K562 (cell line): ENCODE measurements at regions not wholly inside any gene's neighbourhood (a gene's known extent, or its start where the extent isn't known, plus 50 kb on each side); places are given as distances from the start of the nearest gene placed in this dataset.
A peak's percentile ranks its signal among the peaks of the same experiment; 100 is the strongest.

ENCODE experiments used
- ATAC-seq: fragments of 200-7000 bp; cut with Tn5 transposase; 3 replicates; pipeline ENCODE4 v1.9.1; 2020; ENCODE audit warnings: moderate library complexity
- BruUV-seq: library from RNA; stranded (reverse); fragments of 400-500 nt; replicated peaks from 2 replicates; lab custom pipeline; 2021; lab: Mats Ljungman, UMichigan
- CTCF ChIA-PET: fragments of 300-600 bp; formaldehyde crosslinking; extraction: SDS; loops from one replicate; lab custom pipeline; 2021; ENCODE audit warnings: low intra/inter-chr PET ratio; lab: Yijun Ruan, JAX
- POLR2A ChIA-PET: fragments of 300-600, 350-650 bp; sonication (Branson Sonifier 250); formaldehyde crosslinking; extraction: SDS; loops from one replicate; lab custom pipeline; 2021; ENCODE audit warnings: antibody characterized with exemption, inconsistent platforms; lab: Yijun Ruan, JAX
- DNase-seq, 4 experiments: peaks; one replicate each; pipeline versions ENCODE4 v3.0.0 to v3.0.0-alpha.2; 2011 to 2018; ENCODE audit warnings: low spot score in 3 of 4, mixed read lengths in 3 of 4; ENCODE audit errors: extremely low read depth in 1 of 4
- FAIRE-seq: peaks from 2 replicates; lab custom pipeline; 2011; peaks lifted over from hg19 to GRCh38; lab: Jason Lieb, UNC
- H2AFZ ChIP-seq: 2 replicates; pipeline ENCODE4 v1.6.0; 2011; ENCODE audit warnings: low read depth, low read length, control low read depth, inconsistent platforms
- H3K27ac ChIP-seq: fragments of 200-600 bp; 3 replicates; pipeline ENCODE4 v1.8.0; 2011; ENCODE audit warnings: low read depth, mild to moderate bottlenecking, control low read depth, inconsistent platforms, low read length, moderate library complexity, mixed read lengths; ENCODE audit errors: extremely low read depth
- H3K27me3 ChIP-seq, 2 experiments: fragments of 300-600 bp in 1 of 2; 2 replicates in 1 of 2; 3 replicates in 1 of 2; pipeline versions ENCODE4 v1.6.0 to v1.8.0; 2011; ENCODE audit warnings: inconsistent platforms in 2 of 2, low read length in 2 of 2, mild to moderate bottlenecking in 1 of 2, mixed read lengths in 1 of 2, moderate library complexity in 1 of 2; ENCODE audit not compliant: control insufficient read depth in 2 of 2, insufficient read depth in 2 of 2
- H3K36me3 ChIP-seq: fragments of 300-600 bp; 3 replicates; pipeline ENCODE4 v1.8.0; 2011; ENCODE audit warnings: mild to moderate bottlenecking, low read length, inconsistent platforms; ENCODE audit not compliant: control insufficient read depth, insufficient read depth
- H3K4me1 ChIP-seq, 2 experiments: fragments of 200-600 bp in 1 of 2; replicated peaks in 1 of 2; 2 replicates in 1 of 2; 3 replicates in 1 of 2; pipeline versions ENCODE4 v1.5.1 to v1.8.0; 2011; ENCODE audit warnings: inconsistent platforms in 2 of 2, low read length in 2 of 2, mild to moderate bottlenecking in 1 of 2, mixed read lengths in 1 of 2, moderate library complexity in 1 of 2; ENCODE audit not compliant: control insufficient read depth in 2 of 2, insufficient read depth in 2 of 2
- H3K4me2 ChIP-seq: 2 replicates; pipeline ENCODE4 v1.6.1; 2011; ENCODE audit warnings: low read length, control low read depth, inconsistent platforms, mixed read lengths; ENCODE audit not compliant: insufficient read depth
- H3K4me3 ChIP-seq: fragments of 200-600 bp; sonication (generic), shearing (Covaris generic); 2 replicates; pipeline ENCODE4 v1.5.1; 2016; ENCODE audit warnings: control low read depth, inconsistent platforms
- H3K79me2 ChIP-seq: fragments of 200-600 bp; 3 replicates; pipeline ENCODE4 v1.8.0; 2011; ENCODE audit warnings: low read length, inconsistent platforms; ENCODE audit not compliant: control insufficient read depth, insufficient read depth
- H3K9ac ChIP-seq, 2 experiments: 2 replicates each; pipeline versions ENCODE4 v1.6.0 to v1.6.1; 2011; ENCODE audit warnings: low read depth in 2 of 2, low read length in 2 of 2, control low read depth in 1 of 2, inconsistent platforms in 1 of 2, mild to moderate bottlenecking in 1 of 2, mixed read lengths in 1 of 2; ENCODE audit not compliant: insufficient read depth in 1 of 2
- H3K9me1 ChIP-seq: one replicate; pipeline ENCODE4 v1.6.0; 2011; ENCODE audit warnings: inconsistent platforms, mild to moderate bottlenecking, low read length, moderate library complexity; ENCODE audit not compliant: control insufficient read depth, insufficient read depth
- H3K9me3 ChIP-seq: replicated peaks from 2 replicates; pipeline ENCODE4 v1.5.1; 2011; ENCODE audit warnings: low read depth, low read length, inconsistent platforms; ENCODE audit not compliant: control insufficient read depth, insufficient read depth
- H4K20me1 ChIP-seq: replicated peaks from 2 replicates; pipeline ENCODE4 v1.6.1; 2011; ENCODE audit warnings: low read length, inconsistent platforms, mixed read lengths; ENCODE audit not compliant: control insufficient read depth, insufficient read depth
- FOXK1 ChIP-seq: sonication (generic); formaldehyde crosslinking; IDR thresholded peaks from 2 replicates; pipeline ENCODE4 v1.8.0; 2022; ENCODE audit warnings: missing genetic modification reagents, mild to moderate bottlenecking, borderline replicate concordance
- RBM25 ChIP-seq: fragments of 200-400 bp; formaldehyde crosslinking; IDR thresholded peaks from 2 replicates; pipeline ENCODE4 v1.6.1; 2018; ENCODE audit warnings: low read length, low read depth, moderate library complexity; ENCODE audit not compliant: severe bottlenecking
- WGBS: fragments of 100-300 bp; shearing (Covaris generic); methylation state at CpG from one replicate; pipeline ENCODE4 v1.1.6; 2016; ENCODE audit warnings: low coverage, mixed read lengths; ENCODE audit not compliant: insufficient coverage; ENCODE audit errors: missing lambda C conversion rate; 5-methylcytosine and 5-hydroxymethylcytosine counted together
- in situ Hi-C: fragments of 300-500 bp; cut with MboI; formaldehyde crosslinking; loops from 4 replicates; pipeline ENCODE4 v1.15.0; 2018; ENCODE audit warnings: inconsistent platforms, mixed read lengths
- intact Hi-C: fragments of 100-400 bp; cut with micrococcal nuclease; formaldehyde crosslinking; loops from 2 replicates; pipeline ENCODE4 v1.14.2; 2022
- TF ChIP-seq, protein P1 (sequence below): sonication (generic); formaldehyde crosslinking; IDR thresholded peaks from 2 replicates; pipeline ENCODE4 v1.8.1; 2023; ENCODE audit warnings: mild to moderate bottlenecking, missing genetic modification reagents, moderate library complexity

DNA sequence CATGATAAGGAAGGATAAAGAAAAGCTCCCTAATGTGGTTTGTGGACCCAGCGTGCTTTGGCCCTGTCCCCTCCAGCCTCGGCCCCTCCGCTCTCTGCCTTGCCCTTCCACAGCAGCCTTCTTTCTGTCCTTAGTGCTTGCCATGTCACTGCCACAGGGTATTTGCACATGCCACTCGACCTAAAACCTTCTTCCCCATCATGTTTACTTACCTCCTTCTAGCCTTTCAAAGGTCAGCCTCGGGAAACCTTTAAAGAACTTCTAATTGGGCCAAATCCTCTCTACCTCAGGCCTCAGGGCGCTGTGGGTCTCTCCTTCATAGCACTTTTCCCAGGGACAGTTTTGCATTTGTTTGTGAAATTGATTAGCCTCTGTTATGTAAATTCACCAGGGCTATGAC, 73.0 kb downstream of the SCN11A start:
- H3K9ac ChIP-seq, result no peak overlapping the region
- H3K9me3 ChIP-seq, result no peaks in the 10 kb centered on the region
- no peak overlapping the region for H3K4me2 ChIP-seq
- H3K27me3 ChIP-seq, result peaks cover 13 to 16% of the 10 kb centered on the region in 2 experiments; a peak in 3 of 5 replicates
- H3K4me1 ChIP-seq, result peaks cover 0 to 6% of the 10 kb centered on the region in 2 experiments; a peak in 2 of 5 replicates
- H3K4me3 ChIP-seq, result no peak overlapping the region
- DNase-seq (no peak), ATAC-seq (no peak), FAIRE-seq (no peak)
- intact Hi-C loops (no loop called here), in situ Hi-C loops (no loop called here)
- TF ChIP-seq, protein P1, sequence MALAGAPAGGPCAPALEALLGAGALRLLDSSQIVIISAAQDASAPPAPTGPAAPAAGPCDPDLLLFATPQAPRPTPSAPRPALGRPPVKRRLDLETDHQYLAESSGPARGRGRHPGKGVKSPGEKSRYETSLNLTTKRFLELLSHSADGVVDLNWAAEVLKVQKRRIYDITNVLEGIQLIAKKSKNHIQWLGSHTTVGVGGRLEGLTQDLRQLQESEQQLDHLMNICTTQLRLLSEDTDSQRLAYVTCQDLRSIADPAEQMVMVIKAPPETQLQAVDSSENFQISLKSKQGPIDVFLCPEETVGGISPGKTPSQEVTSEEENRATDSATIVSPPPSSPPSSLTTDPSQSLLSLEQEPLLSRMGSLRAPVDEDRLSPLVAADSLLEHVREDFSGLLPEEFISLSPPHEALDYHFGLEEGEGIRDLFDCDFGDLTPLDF (CRISPR knock-in tag), result no peak
- TF ChIP-seq RBM25, result peak; percentile 39
- TF ChIP-seq FOXK1 (CRISPR knock-in tag), result no peak
- H4K20me1 ChIP-seq, result no peaks in the 10 kb centered on the region
- BruUV-seq, result no TSS peak
- 5% methylated on average over 6 of the region's 6 CpGs for WGBS
- H3K27ac ChIP-seq, result no peak overlapping the region
- ChIA-PET POLR2A (no interaction called here), CTCF (no interaction called here)
- H3K36me3 ChIP-seq, result no peaks in the 10 kb centered on the region
- no peaks in the 10 kb centered on the region for H3K79me2 ChIP-seq
- no peaks in the 10 kb centered on the region for H3K9me1 ChIP-seq
- no peak overlapping the region for H2AFZ ChIP-seq
